ENCODE measurements at regions not wholly inside any gene's neighbourhood (a gene's known extent, or its start where the extent isn't known, plus 50 kb on each side); places are given as distances from the start of the nearest gene placed in this dataset.

- POLR2A ChIA-PET = no interaction called here
- FAIRE-seq (no peak), DNase-seq (ENCODE audit: low read depth, low spot score) (no peak)
- H4K20me1 ChIP-seq (replicated peaks; ENCODE audit: control insufficient read depth, extremely low read depth, insufficient read depth, low read length) = no peaks in the 10 kb centered on the region
- TF ChIP-seq JUN (IDR thresholded peaks at IDR 0.05; ENCODE audit: borderline replicate concordance, insufficient read depth, insufficient read length, low read depth) (no peak), POLR2AphosphoS5 (IDR thresholded peaks at IDR 0.05; ENCODE audit: insufficient read depth, low read depth, low read length) (no peak)
- TF ChIP-seq, protein P1, sequence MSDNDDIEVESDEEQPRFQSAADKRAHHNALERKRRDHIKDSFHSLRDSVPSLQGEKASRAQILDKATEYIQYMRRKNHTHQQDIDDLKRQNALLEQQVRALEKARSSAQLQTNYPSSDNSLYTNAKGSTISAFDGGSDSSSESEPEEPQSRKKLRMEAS (IDR thresholded peaks at IDR 0.05; ENCODE audit: insufficient read depth, insufficient read length) = no peak
- peaks cover 7% of the 10 kb centered on the region for H3K4me1 ChIP-seq (ENCODE audit: control insufficient read depth, extremely low read depth, insufficient read depth, low read length)
- CTCF ChIA-PET = interaction anchor here (0.7 kb wide), 1 partner anchor 15 kb away, joined by 3 read pairs; no protein-coding TSS in a partner anchor
- H3K9ac ChIP-seq (replicated peaks; ENCODE audit: extremely low read depth, insufficient read depth, low read length) = no peak overlapping the region
- no peak overlapping the region for H3K4me3 ChIP-seq (replicated peaks in 1 of 3; ENCODE audit: insufficient read depth in 1 of 3, low read depth in 1 of 3, low read length in 3 of 3)
- H3K9me1 ChIP-seq (replicated peaks; ENCODE audit: control insufficient read depth, extremely low read depth, insufficient read depth, low read length) = no peaks in the 10 kb centered on the region
- no peaks in the 10 kb centered on the region for H3K36me3 ChIP-seq (ENCODE audit: control insufficient read depth in 2 of 2, extremely low read depth in 1 of 2, insufficient read depth in 2 of 2, low read length in 2 of 2)
- H3K9me3 ChIP-seq (replicated peaks; ENCODE audit: control insufficient read depth, insufficient read depth, low read length) = no peaks in the 10 kb centered on the region
- H3K4me2 ChIP-seq (ENCODE audit: insufficient read depth, low read length) = no peak overlapping the region
- H3K27me3 ChIP-seq (ENCODE audit: control insufficient read depth in 2 of 2, insufficient read depth in 2 of 2, low read length in 2 of 2) = no peaks in the 10 kb centered on the region
- H2AFZ ChIP-seq (ENCODE audit: low read depth, low read length) = no peak overlapping the region
- dilution Hi-C loops (cut with MboI; ENCODE audit: extremely low pct_ligation_motif_present, low sequenced_read_pairs) (no loop called here), intact Hi-C loops (cut with micrococcal nuclease) (no loop called here)
- no TSS peak for BruUV-seq (replicated peaks)
- no peak overlapping the region for H3K27ac ChIP-seq (ENCODE audit: insufficient read depth, low read depth, low read length)
- no peaks in the 10 kb centered on the region for H3K79me2 ChIP-seq (ENCODE audit: control insufficient read depth, insufficient read depth, low read length)
Measured at GRCh38 chr4:110788302-110788701, 165.4 kb upstream of the PITX2 start.

DNA sequence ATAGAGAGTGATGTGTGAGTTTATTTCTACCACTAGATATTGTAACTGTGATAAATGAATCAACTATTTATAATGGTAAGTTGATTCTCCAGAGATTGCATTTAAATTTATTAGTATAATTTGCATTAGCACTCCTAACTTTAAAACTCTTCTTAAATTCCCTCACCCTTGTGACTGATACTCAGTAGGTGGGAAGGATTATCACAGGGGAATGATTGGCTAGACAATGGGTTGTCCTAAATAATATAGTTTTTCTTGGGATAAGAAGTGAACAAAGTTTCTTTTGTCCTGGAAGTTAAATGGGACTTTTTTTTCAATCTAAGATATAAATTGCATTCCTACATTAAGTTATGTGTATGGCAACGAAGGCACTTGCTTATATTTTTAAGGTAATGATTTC lies 169.2 kb upstream of the PITX2 start:
- H3K36me3 ChIP-seq (ENCODE audit: control insufficient read depth in 2 of 2, extremely low read depth in 1 of 2, insufficient read depth in 2 of 2, low read length in 2 of 2) = no peaks in the 10 kb centered on the region
- no peak overlapping the region for H3K27ac ChIP-seq (ENCODE audit: insufficient read depth, low read depth, low read length)
- no peak overlapping the region for H2AFZ ChIP-seq (ENCODE audit: low read depth, low read length)
- BruUV-seq (replicated peaks) = no TSS peak
- TF ChIP-seq MYC (IDR thresholded peaks at IDR 0.05; ENCODE audit: low read depth, low read length) (no peak), POLR2A (IDR thresholded peaks at IDR 0.05; ENCODE audit: low read depth, low read length) (no peak), FOS (IDR thresholded peaks at IDR 0.05; ENCODE audit: borderline replicate concordance, insufficient read depth, low read length) (no peak), EZH2 (IDR thresholded peaks at IDR 0.05; ENCODE audit: borderline replicate concordance, low read depth, low read length, severe bottlenecking) (no peak), GATA2 (IDR thresholded peaks at IDR 0.05; ENCODE audit: insufficient read depth, insufficient read length, low read depth, low read length) (no peak), POLR2AphosphoS5 (IDR thresholded peaks at IDR 0.05; ENCODE audit: insufficient read depth, low read depth, low read length) (no peak), CTCF (IDR thresholded peaks at IDR 0.05; ENCODE audit: extremely low read depth in 1 of 2, insufficient read depth in 1 of 2, low read depth in 1 of 2, low read length in 2 of 2) (no peak), JUN (IDR thresholded peaks at IDR 0.05; ENCODE audit: borderline replicate concordance, insufficient read depth, insufficient read length, low read depth) (no peak)
- TF ChIP-seq, protein P1 (IDR thresholded peaks at IDR 0.05; ENCODE audit: insufficient read depth, insufficient read length) = no peak
- intact Hi-C loops (cut with micrococcal nuclease) (no loop called here), dilution Hi-C loops (cut with MboI; ENCODE audit: extremely low pct_ligation_motif_present, low sequenced_read_pairs) (no loop called here)
- no peak overlapping the region for H3K4me2 ChIP-seq (ENCODE audit: insufficient read depth, low read length)
- H3K9me3 ChIP-seq (replicated peaks; ENCODE audit: control insufficient read depth, insufficient read depth, low read length) = no peaks in the 10 kb centered on the region
- DNase-seq (ENCODE audit: low read depth, low spot score) = no peak
- FAIRE-seq = no peak
- H3K79me2 ChIP-seq (ENCODE audit: control insufficient read depth, insufficient read depth, low read length) = no peaks in the 10 kb centered on the region
- no peak overlapping the region for H3K4me3 ChIP-seq (replicated peaks in 1 of 3; ENCODE audit: insufficient read depth in 1 of 3, low read depth in 1 of 3, low read length in 3 of 3)
- no peaks in the 10 kb centered on the region for H3K9me1 ChIP-seq (replicated peaks; ENCODE audit: control insufficient read depth, extremely low read depth, insufficient read depth, low read length)
- no peaks in the 10 kb centered on the region for H3K27me3 ChIP-seq (ENCODE audit: control insufficient read depth in 2 of 2, insufficient read depth in 2 of 2, low read length in 2 of 2)
- H4K20me1 ChIP-seq (replicated peaks; ENCODE audit: control insufficient read depth, extremely low read depth, insufficient read depth, low read length) = no peaks in the 10 kb centered on the region
- no peak overlapping the region for H3K9ac ChIP-seq (replicated peaks; ENCODE audit: extremely low read depth, insufficient read depth, low read length)
- CTCF ChIA-PET = no interaction called here
- H3K4me1 ChIP-seq (ENCODE audit: control insufficient read depth, extremely low read depth, insufficient read depth, low read length) = no peaks in the 10 kb centered on the region
- POLR2A ChIA-PET = no interaction called here

All from endothelial cell of umbilical vein (primary cell).